Breast epithelium (tissue), 4 donors: ENCODE measurements at regions not wholly inside any gene's neighbourhood (a gene's known extent, or its start where the extent isn't known, plus 50 kb on each side); places are given as distances from the start of the nearest gene placed in this dataset.
A peak's percentile ranks its signal among the peaks of the same experiment; 100 is the strongest.

Experiments
- DNase-seq, 2 donors: peaks; one replicate each; pipeline ENCODE4 v3.0.0-alpha.2; 2019; ENCODE audit warnings: low spot score in 2 of 2
- H3K27ac ChIP-seq, 2 donors: fragments of 200-600 bp; sonication (generic) in 1 of 2; one replicate each; pipeline ENCODE4 v1.5.1; 2016 to 2019; ENCODE audit warnings: mild to moderate bottlenecking in 1 of 2
- H3K27me3 ChIP-seq, 2 donors: fragments of 200-600 bp; sonication (generic) in 1 of 2; one replicate each; pipeline versions ENCODE4 v1.5.1 to v1.6.0; 2017 to 2019; ENCODE audit warnings: control low read depth in 1 of 2, mild to moderate bottlenecking in 1 of 2
- H3K36me3 ChIP-seq: fragments of 200-600 bp; one replicate; pipeline ENCODE4 v1.5.1; 2019
- H3K4me1 ChIP-seq, 2 donors: fragments of 200-600 bp; sonication (generic); one replicate each; pipeline ENCODE4 v1.5.1; 2016 to 2019; ENCODE audit warnings: control low read depth in 1 of 2
- H3K4me3 ChIP-seq, 3 donors: fragments of 200-600 bp; sonication (generic); 1 replicate in 2 of 3; 2 replicates in 1 of 3; pipeline ENCODE4 v1.5.1; 2016 to 2019; ENCODE audit warnings: mild to moderate bottlenecking in 3 of 3, moderate library complexity in 2 of 3
- H3K9me3 ChIP-seq, 2 donors: fragments of 200-600 bp; sonication (generic) in 1 of 2; one replicate each; pipeline ENCODE4 v1.5.1; 2016 to 2019; ENCODE audit warnings: control low read depth in 1 of 2
- POLR2A ChIP-seq: fragments of 450-650 bp; IDR thresholded peaks from one replicate; pipeline ENCODE4 v1.6.1; 2016; ENCODE audit warnings: antibody characterized with exemption, mild to moderate bottlenecking, moderate library complexity
- POLR2AphosphoS5 ChIP-seq, 3 donors: sonication (generic); formaldehyde crosslinking; IDR thresholded peaks; one replicate each; pipeline ENCODE4 v1.6.1; 2017; ENCODE audit warnings: antibody characterized with exemption in 3 of 3
- intact Hi-C: fragments of 100-400 bp; cut with DNase I; formaldehyde crosslinking; loops from one replicate; pipeline ENCODE4 v1.15.1; 2023; ENCODE audit warnings: low total_unique reads
- TF ChIP-seq, protein P1 (sequence below), 3 donors: fragments of 450-650 bp; IDR thresholded peaks; one replicate each; pipeline ENCODE4 v1.5.1; 2016 to 2017; ENCODE audit warnings: antibody characterized with exemption in 3 of 3, mild to moderate bottlenecking in 3 of 3, moderate library complexity in 3 of 3

DNA sequence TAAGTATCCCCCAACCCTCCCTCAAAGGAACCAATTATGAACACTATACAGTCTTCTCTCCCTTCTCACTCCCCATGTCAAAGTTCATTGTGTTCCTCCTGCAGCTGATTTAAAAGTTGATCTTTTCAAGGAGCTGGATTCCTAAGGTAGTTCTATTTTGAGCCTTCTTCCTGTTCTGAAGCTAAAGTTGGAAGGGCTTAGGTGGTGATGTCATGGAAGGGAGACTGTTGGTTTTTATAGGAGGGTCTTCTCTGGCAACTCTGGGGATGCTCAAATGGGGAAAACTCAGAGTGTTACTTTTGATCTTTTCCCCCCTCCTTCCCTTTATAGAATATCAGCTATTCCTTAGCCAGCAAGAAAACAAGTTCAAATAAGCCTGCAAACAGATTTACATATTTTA, 83.0 kb upstream of the AK4 start:
- Histone ChIP-seq H3K4me3 (peak overlapping the region; percentile 87 to 97 (median 93)), H3K27ac (peak overlapping the region; percentile 99 to 100), H3K27me3 (no peaks in the 10 kb centered on the region), H3K9me3 (no peaks in the 10 kb centered on the region), H3K36me3 (no peaks in the 10 kb centered on the region), H3K4me1 (peaks cover 0 to 15% of the 10 kb centered on the region in 2 donors)
- TF ChIP-seq POLR2A (no peak), POLR2AphosphoS5 (IDR thresholded peaks at IDR 0.05) (no peak)
- TF ChIP-seq, protein P1, sequence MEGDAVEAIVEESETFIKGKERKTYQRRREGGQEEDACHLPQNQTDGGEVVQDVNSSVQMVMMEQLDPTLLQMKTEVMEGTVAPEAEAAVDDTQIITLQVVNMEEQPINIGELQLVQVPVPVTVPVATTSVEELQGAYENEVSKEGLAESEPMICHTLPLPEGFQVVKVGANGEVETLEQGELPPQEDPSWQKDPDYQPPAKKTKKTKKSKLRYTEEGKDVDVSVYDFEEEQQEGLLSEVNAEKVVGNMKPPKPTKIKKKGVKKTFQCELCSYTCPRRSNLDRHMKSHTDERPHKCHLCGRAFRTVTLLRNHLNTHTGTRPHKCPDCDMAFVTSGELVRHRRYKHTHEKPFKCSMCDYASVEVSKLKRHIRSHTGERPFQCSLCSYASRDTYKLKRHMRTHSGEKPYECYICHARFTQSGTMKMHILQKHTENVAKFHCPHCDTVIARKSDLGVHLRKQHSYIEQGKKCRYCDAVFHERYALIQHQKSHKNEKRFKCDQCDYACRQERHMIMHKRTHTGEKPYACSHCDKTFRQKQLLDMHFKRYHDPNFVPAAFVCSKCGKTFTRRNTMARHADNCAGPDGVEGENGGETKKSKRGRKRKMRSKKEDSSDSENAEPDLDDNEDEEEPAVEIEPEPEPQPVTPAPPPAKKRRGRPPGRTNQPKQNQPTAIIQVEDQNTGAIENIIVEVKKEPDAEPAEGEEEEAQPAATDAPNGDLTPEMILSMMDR (IDR thresholded peaks at IDR 0.05), result no peak
- no peak for DNase-seq
- intact Hi-C loops, result no loop called here

DNA sequence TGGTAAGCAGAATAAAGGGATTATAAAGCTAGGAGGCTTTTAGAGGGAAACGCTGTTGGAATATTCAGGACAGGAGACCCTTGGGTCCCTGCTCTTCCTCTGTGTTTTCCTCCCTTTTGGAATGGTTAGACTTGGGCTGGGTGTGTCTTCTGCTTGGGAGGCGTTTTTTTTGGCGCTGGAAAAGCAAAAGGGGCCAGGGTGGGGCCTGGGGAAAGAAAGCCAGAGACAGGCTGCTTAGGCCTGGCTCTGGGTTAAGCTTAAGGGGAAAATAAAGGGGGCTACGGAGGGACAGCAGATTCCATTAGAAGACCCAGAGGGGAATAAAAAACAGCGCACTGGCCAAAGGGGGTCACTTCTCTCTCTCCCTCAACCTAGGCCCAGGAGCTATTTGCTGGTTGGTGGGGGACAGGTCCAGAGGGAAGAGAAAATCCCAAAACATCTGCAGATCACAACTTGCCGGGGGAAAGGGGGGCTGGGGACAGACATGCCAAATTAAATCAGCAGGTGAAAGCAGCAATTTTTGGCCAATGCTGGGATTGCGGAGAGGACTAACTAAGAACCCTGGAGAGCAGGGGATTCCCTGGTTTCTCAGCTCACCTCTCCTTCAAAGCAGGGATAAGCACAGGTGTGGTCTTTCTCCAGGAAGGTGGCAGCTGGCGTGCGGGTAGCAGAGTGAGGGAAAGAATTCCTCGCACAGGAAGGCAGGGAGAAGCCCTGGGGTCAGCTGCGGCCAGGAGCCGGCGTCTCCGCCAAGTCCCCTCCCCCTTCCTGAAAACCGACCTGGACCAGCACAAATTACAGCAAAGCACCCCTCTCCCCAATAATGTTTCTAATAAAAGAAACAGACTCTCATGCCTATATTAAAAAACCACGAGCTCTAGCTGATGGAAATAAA, 82.2 kb upstream of the AK4 start:
- intact Hi-C loops, result no loop called here
- DNase-seq, result peak; percentile 61 to 66
- H3K27ac ChIP-seq, result peak overlapping the region; percentile 99 to 100
- H3K36me3 ChIP-seq, result no peaks in the 10 kb centered on the region
- no peaks in the 10 kb centered on the region for H3K9me3 ChIP-seq
- peaks cover 0 to 15% of the 10 kb centered on the region in 2 donors for H3K4me1 ChIP-seq
- peak overlapping the region; percentile 87 to 97 (median 93) for H3K4me3 ChIP-seq
- TF ChIP-seq, protein P1 (IDR thresholded peaks at IDR 0.05), result no peak
- TF ChIP-seq POLR2AphosphoS5 (IDR thresholded peaks at IDR 0.05) (no peak), POLR2A (no peak)
- no peaks in the 10 kb centered on the region for H3K27me3 ChIP-seq

DNA sequence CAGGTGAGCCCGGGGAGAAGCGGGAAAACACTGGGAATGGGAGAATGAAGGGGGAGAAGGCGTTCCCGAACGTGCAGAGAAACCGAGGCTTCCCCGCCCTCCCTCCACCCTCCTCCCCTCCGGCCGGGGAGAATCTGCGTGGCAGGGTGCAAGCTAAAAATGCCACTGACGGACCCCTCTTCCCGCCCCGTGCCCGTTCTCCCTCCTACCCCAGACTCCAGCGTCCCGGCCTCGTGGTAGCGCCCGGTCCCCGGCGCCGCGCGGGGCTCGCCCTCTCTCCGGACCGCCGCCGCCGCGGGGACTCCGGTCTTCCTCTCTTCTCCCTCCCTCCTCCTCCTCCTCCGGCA, 81.6 kb upstream of the AK4 start:
- no peaks in the 10 kb centered on the region for H3K36me3 ChIP-seq
- DNase-seq, result peak in 1 of 2 donors; percentile 39
- no peaks in the 10 kb centered on the region for H3K27me3 ChIP-seq
- intact Hi-C loops, result no loop called here
- TF ChIP-seq, protein P1 (IDR thresholded peaks at IDR 0.05), result no peak
- TF ChIP-seq POLR2A, result no peak
- no peak for TF ChIP-seq POLR2AphosphoS5 (IDR thresholded peaks at IDR 0.05)
- H3K4me3 ChIP-seq, result peak overlapping the region; percentile 87 to 97 (median 93)
- no peaks in the 10 kb centered on the region for H3K9me3 ChIP-seq
- H3K4me1 ChIP-seq, result peaks cover 0 to 15% of the 10 kb centered on the region in 2 donors
- peak overlapping the region; percentile 99 to 100 for H3K27ac ChIP-seq

DNA sequence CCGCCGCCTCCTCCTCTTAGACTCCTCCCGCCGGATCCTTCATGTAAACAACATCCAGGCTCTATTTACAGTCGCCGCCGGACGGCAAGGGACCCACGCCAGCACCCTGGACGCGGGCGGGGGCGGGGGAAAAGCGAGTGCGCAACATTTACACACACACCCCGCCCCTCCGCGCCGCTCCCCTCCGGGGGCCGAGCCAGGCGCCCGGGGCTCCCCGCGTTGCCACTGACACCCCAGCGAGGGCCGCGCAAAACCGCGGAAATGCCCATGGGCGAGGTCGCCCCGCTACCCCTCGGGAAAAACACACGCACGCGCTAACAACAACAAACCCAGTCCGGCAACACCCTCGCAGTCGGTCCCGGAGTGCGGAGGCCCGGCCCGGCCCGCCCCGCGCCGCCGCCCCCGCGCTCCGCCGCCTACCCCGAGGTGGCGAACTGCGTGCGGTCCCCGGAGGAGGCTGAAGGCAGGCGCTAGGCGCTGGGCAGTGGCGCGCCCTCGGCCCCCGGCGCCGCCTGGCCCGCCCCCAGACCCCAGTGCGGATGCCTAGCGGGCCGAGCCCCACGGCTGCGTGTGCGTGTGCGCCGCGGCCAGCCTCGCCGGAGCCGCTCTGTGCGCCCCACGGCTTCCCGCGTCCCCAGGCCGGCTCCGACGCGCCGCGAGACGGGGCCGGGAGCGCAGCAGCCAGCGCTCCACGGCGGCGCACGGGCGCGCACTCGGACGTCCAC, 81.1 kb upstream of the AK4 start:
- H3K36me3 ChIP-seq, result no peaks in the 10 kb centered on the region
- no peaks in the 10 kb centered on the region for H3K9me3 ChIP-seq
- intact Hi-C loops, result no loop called here
- peak; percentile 94 to 95 for DNase-seq
- H3K4me1 ChIP-seq, result peaks cover 0 to 15% of the 10 kb centered on the region in 2 donors
- H3K27me3 ChIP-seq, result no peaks in the 10 kb centered on the region
- TF ChIP-seq POLR2A (peak; percentile 94), POLR2AphosphoS5 (IDR thresholded peaks at IDR 0.05) (peak; percentile 93 to 95 (median 94))
- TF ChIP-seq, protein P1 (IDR thresholded peaks at IDR 0.05), result no peak
- H3K27ac ChIP-seq, result peak overlapping the region; percentile 99 to 100
- H3K4me3 ChIP-seq, result peak overlapping the region; percentile 87 to 97 (median 93)
